HG03095 (cell line): ENCODE measurements at regions not wholly inside any gene's neighbourhood (a gene's known extent, or its start where the extent isn't known, plus 50 kb on each side); places are given as distances from the start of the nearest gene placed in this dataset.

Experiments used
- ATAC-seq: cut with Tn5 transposase; IDR thresholded peaks from one replicate; pipeline ENCODE4 v1.9.1; 2021; ENCODE audit warnings: moderate library complexity; ENCODE audit not compliant: unreplicated experiment

DNA sequence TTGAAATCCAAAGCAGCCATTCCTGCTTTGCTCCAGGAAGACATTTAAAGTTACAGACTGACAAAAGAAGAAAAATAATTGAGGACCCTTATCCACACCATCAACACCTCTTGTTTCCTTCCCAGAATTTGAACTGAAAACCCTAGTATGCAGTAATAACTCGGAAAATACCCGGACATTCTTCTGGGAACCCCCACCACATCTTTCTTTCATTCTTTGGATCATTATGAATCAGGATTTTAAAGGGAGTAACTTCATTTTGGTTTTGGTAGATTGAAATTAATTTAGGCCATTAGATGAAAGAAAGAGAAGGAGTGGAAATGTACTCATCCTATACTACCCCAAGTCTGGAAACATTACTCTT, 213.8 kb upstream of the MARCKS start:
- ATAC-seq = no peak

DNA sequence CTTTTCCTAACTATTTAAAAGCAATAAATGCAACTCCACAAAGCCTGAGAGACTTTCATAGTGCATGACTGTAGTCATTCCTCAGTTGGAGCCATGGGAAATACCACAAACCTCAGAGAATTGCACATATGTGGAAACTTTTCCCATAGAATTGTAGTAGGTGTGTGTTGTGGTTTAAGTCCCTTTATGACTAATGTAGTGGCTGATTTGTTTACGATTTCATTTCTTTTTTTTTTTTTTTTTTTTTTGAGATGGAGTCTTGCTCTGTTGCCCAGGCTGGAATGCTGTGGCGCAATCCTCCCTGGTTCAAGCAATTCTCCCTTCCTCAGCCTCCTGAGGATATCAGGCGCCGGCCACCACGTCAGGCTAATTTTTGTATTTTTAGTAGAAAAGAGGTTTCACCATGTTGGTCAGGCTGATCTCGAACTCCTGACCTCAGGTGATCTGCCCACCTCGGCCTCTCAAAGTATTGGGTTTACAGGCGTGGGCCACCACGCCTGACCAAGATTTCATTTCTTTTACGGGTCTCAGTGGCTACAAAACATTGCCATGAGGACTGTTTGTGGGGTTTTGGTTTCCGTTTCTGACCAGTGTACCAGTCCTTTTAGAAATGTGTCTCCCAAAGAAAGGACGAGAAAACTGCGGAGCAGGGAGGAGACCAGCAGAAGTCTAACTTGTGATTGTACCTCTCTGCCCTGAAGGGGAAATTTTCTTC, 212.1 kb upstream of the MARCKS start:
- ATAC-seq = no peak

DNA sequence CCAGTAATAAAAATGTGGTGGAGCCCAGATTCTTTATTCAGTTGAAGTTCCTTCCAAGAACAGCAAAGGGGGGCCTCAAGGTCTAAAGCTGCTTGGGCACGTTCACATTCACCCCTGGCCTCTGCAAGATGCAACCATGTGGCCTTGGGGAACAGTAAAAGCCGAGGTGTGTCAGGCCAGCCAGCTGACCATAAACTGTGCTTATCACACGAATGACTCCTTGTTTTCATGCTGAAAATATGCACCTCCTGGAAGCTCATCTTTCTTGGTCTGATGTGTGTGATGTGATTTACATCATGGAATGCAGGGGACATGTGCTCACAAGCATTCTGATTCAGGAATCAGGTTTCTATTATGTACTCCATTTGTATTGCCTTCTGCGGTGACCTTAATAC, 211.6 kb upstream of the MARCKS start:
- ATAC-seq = no peak

DNA sequence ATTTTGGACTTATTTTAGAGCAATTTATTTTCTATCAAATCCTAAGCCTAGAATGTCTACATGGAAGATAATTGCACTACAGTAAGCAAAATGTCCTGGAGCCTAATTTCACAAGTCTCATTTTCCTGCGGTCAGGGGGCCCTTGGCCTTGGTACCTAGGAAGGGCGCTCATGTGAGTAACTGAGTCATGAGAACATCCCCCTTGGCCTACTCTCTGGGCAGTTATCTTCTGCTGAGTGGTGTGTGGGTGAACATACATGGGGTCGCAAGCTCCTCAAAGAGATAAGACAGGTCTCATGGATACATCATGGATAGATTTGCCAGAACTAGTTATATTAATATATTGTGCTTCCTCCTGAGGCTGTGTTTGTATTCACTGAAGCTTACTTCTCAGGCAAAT, 211.2 kb upstream of the MARCKS start:
- no peak for ATAC-seq

DNA sequence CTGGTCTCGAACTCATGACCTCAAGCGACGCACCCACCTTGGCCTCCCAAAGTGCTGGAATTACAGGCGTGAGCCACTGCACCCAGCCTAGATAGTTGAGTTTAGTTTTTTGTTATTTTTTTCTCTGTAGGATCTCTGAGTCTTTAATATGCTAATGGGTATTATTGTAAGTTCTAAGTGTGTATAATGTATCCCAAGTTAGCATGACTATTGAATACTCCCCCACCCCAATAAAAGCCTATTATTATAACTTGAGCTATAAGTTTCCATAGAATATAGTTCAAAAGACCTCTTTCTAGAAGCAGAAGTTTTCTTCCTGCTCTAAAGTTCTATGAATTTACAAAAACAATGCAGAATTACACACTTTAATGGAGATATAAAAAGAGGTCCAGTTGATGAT, 210.4 kb upstream of the MARCKS start:
- no peak for ATAC-seq

DNA sequence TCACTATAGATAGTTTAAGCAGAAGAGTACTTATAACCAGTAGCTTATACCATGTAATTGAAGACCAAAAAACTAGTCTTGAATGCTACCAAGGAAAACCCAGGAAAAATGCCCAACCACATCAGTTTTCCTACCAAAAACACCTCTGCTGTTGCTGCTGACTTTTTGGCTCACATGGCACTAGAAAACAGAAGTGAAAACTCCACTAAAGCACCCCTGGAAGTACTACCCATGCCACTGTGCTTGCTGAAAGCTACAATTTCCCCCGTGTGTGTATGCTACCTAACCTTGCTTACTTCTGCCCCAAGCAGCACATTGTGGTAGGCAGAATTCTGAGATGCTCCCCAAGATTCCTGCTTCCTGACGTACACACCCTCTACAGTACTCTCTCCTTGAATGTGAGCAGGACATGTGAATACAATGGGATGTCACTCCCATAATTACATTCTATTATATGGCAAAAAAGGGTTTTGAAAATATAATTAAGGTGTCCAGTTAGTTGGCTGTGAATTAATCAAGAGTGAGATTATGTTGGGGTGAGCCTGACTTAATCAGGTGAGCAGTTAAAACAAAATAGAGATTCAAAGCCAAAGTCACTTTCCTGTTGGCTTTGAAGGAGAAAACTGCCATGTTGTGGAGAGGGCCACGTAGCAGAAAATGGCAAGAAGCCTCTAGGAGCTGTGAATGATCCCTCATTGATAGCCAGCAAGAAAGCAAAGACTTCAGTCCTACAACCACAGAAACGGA, 209.8 kb upstream of the MARCKS start:
- no peak for ATAC-seq

DNA sequence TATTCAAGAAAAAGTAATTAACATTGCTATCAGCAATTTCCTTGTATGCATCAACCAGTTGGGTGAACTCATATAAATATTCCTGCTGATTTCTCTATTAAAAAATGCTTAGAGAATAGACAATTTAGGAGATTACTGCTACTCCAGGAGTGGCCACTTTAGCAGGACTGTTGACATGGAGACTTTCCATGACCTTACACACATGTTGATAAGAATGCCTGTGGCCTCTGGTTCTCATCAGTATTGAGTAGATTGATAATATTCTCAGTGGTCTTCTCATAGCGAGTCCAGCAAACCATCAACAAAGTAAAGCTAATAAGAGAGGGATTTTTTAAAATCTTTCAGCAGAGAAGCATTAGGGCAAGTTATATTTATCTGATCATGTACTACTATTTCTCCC, 208.4 kb upstream of the MARCKS start:
- no peak for ATAC-seq

DNA sequence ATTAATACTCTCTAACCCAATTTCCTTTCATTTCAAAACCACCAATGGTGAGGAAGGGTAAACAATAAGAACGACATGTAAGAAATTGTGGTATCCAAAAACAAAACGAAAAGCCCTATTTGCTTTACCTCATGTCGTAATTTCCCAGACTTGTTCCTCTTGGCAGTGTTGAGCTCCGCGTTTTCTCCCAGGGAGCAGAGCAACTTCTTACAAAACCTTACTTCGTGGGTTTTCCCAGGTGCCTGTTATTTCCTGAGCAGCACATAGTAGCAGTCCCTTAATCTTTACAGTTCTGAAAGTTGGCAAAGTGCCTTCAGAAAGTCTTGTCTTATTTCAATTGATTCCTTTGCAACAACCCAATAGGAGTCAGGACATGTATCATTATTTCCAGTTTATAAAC, 207.9 kb upstream of the MARCKS start:
- no peak for ATAC-seq

DNA sequence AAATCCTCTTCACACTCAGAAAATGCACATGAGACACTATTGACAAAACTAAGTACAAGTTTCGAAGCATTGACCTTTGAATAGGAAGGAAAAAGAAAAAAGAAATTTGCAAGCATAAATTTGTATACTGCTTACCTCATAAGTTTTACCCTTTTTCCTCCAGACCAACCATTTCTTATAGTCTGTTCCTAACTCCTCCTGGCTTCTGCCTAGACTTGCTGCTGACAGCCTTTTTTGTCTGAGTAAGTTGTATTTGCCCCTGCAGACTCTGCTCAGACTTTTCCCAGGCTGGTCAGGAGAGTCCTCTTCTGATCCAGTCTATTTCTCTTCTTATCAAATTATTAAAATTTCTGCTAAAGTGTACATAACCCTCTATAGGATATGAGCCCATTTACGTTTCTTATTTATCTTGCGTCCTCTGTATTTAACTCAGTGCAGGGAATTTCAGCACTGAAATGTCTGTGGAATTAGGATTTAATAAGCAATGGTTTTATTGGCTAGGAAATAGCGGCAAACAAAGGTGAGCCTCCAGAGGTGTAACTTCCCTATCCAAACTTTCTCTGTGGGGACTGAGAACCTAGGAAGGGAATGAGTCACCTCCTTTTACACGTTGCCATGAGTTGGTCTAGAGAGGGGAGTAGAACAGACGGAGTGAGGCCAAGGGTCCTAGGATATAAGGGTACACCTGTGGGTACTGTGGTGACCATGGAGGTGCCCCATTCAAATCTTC, 207.1 kb upstream of the MARCKS start:
- ATAC-seq = no peak

DNA sequence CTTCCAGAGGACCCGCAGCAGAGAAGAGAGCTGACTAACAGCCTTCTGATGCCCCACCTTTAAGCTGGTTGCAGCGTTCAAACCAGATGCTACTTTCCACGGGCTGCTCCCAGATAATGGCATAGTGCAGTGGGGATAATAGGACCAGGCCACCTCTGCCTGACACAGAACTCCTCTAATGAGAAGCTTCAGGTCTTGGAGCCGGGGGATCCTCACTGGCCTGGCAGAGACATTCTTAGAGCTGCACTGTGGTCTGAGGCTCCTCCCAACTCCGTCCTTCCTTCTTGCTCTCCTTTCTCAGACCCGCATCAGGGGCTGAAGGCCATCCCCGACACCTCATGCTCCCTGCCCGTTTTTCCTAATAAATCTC, 206.6 kb upstream of the MARCKS start:
- ATAC-seq = no peak

DNA sequence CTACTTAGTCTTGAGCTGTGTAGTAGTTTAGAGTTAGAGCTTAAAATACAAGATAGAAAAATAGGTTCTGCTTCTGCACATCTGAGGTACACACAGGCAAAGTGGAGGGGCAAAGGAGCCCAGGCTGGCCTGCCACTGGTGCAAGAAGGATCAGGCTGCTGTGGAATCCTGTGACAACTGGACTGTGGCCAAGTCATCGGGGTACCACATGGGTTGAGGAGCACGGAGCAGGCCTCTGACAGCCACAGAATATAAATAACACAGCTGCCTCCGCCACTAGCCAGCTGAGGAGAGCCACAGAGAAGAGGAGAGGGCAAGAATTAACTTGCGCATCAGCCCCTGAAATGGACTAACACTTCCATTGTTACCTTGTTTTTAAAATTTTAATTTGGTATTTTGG, 206.0 kb upstream of the MARCKS start:
- no peak for ATAC-seq

DNA sequence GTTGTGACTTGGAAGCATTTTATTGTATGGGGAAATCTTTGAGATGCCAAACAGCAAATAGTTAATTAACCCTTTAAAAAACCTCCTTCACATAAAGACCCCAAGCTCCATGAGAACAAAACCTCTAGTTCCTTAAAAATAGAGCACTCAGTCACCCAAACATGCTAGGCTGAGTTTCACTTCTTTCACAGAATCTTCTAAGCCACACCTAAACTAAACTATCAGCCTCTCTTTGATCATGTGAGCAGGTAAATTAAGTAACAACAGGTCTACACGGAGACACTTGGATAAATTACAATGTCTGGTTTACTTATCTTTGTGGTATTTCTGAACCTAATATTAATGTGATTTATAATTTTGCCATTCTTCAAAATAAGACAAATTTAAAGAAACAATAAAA, 205.2 kb upstream of the MARCKS start:
- no peak for ATAC-seq

DNA sequence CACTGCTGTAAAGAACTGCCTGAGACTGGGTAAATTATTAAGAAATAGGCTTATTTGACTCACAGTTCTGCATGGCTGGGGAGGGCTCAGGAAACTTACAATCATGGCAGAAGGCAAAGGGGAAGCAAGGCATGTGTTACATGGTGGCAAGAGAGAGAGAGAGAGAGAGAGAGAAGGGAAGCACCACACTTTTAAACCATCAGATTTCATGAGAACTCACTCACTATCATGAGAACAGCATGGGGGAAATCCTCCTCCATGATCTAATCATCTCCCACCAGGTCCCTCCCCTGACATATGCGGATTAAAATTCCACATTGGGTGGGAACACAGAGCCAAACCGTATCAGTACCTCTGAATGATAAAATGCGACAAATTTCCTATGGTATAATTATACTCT, 203.9 kb upstream of the MARCKS start:
- ATAC-seq = no peak

DNA sequence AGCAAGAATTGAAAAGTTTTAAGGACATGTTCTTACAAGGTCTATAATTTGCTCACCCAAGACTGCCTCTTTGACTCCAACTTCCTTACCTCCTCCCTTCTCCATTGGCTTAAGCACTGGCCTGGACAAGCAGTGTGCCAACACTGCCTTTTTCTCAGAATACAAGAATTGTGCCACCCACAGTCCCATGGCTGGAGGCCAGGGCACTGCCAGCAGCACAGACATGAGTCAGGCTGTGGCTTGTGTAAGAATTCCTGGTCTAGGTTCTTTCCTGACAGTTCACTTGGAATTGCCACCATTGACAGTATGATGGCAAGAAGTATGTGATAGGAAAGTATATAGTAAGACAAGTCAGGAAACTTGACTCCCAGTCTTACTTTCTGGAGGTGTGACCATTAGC, 202.7 kb upstream of the MARCKS start:
- no peak for ATAC-seq

DNA sequence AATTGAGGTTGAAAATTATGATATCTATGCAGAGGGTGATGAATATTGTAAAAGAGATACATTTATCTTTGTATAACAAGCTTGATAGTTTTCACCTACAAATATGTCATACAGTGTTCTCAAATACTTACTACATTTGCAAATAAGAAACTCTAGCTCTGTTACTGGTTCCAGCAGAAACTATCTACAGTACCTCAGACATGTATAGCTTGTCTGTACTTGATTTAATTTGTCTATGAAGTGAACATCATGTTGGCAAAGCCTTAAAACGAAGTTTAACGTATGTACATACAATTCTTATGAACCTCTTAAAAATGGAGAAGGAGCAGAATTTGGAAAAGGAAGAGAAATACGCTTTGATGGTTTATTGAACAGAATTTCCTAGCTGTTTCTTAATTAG, 201.4 kb upstream of the MARCKS start:
- ATAC-seq = no peak

DNA sequence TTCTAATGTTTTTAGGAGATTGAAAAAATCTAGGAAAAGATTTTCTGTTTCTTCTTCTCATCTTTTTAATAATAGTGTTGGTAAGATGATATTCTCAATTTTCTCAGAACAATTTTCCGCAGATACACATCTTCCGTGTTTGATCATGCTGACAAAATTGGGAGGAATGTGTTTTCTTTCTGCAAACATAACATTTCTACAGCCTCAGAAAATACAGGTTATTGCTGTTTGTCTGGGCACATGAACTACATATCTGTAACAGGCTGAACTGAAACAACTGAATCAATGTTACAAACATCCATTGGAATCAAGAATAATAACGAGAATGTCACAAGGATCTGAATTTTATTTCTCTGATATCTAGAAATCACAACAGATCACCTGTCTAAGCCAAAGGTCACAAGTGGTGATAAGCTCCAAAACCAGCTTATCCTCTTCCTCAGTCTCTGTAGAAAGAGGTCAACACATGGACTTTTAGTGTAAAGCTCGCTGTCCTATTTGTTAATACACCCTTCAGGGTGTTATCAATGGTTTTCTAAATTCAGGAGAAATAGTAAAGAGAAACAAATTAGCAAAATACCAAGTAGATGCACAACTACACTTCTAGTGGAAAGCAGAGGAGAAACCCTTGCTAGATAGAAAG, 197.3 kb upstream of the MARCKS start:
- ATAC-seq = no peak

DNA sequence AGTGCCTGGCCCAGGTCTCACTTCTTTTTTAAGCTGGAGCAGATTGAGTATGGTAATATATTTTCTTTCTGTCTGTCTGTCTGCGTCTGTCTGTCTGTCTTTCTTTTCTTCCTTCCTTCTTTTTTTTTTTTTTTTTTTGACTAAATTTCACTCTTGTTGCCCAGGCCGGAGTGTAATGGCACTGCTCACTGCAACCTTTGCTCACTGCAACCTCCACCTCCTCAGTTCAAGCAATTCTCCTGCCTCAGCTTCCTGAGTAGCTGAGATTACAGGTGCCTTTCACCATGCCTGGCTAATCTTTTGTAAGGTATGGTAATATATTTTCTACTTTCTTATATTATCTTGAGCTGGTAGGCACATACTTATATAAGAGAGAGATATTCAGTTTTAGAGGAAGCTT, 196.3 kb upstream of the MARCKS start:
- no peak for ATAC-seq

DNA sequence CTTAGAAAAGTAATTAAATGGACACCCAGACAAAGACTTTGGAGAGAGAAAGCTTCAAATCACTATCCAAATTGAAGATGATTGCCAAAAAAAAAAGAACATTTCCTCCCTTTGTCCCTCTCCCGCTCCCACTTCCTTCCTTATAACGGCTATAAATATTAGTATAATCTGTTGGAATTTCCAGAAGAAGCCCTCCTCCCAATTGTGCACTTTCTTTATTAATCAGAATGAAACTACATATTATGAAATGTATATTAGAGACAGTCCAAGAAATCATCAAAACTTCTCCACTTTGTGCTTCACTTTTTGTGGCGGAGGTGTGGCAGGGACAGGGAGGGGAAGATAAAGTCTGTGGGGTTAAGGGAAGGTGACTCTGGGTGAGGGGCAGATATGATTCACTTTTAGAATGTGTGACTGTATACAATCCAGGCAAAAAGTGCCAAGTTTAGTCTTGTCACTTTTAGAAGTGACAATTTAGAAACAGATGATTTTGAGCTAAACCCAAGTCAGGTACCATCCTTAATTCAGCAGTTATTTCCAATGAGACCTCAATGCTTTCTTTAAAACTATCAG, 195.0 kb upstream of the MARCKS start:
- no peak for ATAC-seq

DNA sequence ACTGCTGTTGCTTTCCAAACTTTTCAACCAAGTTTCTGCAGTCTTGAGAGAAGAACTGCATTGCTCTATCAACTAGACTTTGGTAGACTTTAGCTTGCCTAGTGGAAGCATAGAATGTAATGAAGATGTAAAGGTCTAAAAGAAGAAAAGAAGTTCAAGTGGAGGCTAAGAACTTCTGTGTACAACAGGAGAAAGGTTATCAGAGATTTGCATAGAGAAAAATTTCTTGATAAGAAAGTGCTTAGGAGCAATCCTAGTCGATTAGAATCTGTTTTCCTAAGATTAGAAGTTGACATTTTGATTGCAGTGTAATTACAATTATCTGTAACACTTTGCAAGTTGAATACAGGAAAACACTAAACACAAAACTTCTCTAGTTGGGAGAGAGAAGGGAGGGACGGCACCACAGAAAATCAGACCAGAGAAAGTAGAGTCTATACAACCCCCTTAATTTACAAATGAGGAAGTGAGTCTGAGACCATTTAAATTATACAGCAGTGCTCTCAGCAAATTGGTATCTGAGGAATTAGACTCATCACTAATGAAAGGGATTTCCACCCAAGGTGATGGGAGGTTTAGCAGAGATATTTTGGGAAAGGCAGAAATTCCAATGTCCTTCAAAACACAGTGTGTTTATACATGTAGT, 194.3 kb upstream of the MARCKS start:
- ATAC-seq = peak; percentile 74

DNA sequence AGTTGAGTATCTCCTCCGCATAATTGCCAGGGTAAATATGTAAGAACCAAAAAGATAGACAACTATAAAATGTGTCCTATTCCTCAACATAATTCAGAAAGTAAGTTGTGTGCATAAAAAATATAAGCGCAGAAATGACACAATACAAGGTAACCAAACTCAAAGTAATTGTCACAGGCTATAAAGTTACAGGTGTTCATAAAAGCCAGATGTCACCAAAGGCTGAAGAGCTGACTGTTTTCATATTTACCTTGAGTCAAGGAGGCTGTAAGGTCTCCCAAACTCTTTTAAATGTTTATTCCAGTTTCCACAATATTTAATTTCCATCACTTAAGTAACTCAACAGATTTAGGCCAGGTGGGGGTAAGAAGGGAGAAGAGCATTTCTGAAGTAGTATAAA, 192.2 kb upstream of the MARCKS start:
- ATAC-seq = no peak
